Inferior parietal cortex (tissue), 1 donor: ENCODE measurements at regions not wholly inside any gene's neighbourhood (a gene's known extent, or its start where the extent isn't known, plus 50 kb on each side); places are given as distances from the start of the nearest gene placed in this dataset.

Source experiments
- DNase-seq: peaks from one replicate; pipeline ENCODE4 v3.0.0-alpha.2; 2016; ENCODE audit errors: extremely low spot score

DNA sequence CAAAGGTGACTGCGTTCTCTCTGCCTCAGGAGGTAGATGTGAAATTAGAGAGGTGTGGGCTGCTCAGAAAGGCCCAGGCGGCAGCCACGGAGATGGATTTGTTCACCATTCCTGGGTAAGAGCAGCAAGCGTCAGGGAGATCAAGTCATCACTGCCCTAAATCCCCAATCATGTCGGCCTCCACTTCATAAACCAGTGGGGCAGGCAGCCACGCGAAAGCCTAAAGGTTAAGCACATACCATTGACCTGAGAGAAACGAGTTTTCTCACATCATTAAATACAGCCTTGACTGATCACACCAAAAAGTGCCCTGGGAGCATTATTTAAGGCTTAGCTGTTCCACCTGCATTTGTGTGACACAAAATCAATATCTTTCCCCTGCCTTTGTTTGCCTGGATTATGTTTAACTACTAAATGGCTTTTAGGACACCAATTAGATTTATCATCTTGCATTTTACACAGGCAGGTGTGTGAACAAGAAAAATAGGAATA, 50.7 kb upstream of the FOXB1 start:
- DNase-seq = no peak

DNA sequence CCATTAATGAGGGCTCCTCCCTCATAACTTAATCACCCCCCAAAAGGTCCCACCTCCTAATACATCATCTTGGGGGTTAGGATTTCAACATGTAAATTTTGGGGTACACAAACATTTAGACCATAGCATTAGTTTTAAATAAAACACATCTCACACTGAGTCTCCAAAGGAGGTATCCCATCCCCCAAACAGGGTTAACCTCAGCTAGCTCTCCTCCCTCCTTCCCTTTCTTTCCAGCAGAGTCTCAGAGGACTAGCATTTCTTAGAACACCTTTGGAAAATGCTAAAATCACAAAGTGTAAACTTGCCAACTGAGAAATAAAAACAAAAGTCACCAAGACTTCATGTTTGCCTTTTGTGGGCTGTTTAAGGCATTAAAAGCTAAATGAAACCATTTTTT, 51.2 kb upstream of the FOXB1 start:
- no peak for DNase-seq

DNA sequence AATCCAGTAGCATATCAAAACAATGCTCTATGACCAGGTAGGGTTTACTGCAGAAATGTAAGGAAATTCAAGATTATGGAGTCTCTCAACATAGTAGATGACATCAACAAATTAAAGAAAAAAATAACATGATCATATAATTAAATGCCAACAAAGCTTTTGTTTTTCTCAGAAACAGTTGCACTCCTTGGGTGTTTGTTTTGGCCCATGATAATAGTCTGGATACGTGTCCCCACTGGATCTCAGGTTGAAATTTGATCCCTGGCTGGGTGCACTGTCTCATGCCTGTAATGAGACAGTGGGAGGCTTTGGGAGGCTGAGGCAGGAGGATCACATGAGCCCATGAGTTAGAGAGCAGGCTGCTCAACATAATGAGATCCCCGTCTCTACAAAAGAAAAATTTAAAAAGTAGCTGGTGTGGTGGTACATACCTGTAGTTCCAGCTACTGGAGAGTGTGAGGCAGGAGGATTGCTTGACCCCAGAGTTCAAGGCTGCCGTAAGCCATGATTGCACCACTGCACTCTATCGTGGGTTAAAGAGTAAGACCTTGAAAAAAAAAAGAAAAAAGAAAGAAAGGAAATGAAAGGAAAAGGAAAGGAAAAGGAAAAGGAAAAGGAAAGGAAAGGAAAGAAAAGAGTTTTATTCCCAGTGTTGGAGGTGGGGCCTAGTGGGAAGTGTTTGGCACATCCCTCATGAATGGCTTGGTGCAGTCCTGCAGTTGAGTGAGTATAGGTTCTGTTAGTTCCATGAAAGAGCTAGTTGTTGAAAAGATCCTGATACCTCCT, 53.3 kb upstream of the FOXB1 start:
- DNase-seq = no peak

DNA sequence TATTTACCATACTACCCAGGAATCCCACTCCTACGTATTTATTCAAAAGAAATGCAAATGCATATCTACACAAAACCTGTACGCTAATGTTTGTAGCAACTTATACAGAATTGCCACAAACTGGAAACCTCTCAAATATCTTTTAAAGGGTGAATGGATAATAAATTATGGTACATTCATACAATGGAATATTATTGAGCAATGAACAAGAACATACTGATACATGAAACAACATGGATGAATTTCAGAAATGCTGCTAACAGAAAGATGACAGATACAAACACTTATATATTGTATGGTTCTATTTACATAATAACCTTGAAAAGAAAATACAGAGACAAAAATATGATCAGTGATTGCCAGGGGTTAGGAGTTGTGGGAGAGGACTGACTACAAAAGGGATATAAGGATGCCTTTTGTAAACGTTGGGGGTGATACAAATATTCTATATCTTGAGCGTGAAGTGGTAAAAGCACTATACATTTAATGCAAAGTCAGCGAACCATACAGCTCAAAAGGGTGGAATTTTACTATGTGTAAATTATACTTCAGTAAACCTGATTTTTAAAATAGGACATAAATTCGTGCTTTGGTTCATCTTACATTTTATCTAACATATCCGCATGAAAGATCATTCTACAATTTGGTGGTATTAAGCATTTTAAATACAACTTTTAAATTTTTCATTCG, 55.0 kb upstream of the FOXB1 start:
- no peak for DNase-seq

DNA sequence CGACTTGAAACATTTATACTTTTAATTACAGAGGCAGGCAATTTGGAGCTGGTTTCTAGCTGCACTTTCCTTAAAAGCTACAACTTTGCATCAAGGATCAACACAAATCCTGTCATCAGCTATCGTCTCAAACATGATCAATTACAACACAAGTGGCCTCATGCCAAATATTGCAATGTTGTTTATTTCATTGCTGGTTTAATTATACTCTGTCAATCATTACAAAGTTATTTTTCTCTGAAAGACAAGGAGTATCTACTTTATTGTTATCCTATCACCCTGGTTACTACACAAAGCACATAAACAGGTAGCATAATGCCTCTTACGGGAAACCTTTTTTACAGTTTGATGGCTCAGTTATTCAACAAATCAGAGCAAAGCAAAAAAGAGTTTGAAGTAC, 58.0 kb upstream of the FOXB1 start:
- no peak for DNase-seq

DNA sequence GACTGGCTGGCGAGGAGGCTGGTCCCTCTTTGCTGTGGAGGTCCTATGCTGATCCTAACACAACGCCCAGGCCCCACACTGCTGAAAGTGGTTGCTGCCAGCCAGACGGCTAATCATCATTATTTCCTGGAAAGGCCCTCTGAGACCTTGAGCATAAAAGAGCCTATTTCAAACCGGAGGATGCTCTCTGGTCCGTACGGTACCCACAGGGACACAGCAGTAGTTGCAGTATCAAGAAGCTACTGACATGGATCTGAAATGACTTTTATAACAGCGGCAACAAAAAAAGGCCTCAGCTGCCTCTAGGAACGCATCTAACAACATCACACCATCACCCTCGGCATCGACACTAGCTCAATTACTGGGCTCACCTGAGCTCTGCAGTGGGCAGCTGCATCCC, 59.1 kb upstream of the FOXB1 start:
- no peak for DNase-seq

DNA sequence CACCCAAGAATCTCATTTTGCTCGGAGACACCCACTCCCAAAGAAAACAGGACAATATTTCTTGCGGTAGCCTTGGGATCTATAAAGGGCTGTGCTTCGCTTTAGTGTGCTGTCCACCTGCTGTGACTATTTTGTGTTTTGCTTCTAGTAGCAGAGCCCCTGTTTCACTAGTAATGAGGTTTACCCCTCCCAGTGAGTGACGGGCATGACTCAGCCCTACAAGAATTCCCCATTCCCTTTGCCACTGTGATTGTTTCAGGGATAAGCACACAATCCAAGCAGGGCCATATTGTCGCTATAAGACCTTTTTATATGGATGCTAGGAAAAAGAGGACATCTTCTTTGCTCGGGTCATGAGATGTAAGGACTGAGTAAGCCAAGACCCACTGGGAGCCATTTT, 62.5 kb upstream of the FOXB1 start:
- DNase-seq = no peak

DNA sequence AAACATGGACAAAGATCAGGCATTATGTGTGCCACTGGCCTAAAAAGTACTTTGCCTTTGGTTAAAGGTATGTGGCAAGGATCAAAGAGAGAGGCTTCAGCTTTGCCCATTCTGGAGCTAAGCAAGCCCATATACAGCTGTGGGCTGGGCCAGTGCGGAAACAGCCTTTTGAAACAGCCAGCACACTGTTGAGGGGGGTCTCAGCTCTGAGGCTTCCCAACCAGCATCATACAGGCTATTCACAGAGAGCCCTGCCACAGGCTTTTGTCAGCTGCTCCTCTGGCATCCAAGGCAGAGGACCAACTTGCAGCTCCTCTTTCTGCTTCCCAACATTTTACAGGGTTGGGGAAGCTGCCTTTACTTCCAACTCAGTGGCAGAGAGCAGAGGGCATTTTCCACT, 63.2 kb upstream of the FOXB1 start:
- no peak for DNase-seq

DNA sequence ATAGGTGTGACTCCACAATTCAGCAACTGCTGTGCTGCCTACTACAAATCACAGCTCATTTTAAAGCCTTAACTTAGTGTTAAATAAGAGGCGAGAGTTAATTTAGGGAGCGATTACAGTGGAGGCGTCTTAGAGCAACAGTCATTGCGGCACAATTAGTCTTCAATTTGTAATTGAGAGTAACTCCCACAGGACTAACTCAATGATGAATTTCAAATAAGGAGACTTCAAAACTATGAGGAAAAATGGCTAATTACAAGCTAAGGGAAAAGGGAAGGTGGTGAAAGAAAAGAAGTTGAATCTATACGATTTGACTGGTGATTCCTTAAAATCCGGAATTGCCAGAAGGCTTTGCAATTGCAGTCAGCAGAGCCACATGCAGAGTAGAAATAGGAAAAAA, 63.7 kb upstream of the FOXB1 start:
- DNase-seq = no peak

DNA sequence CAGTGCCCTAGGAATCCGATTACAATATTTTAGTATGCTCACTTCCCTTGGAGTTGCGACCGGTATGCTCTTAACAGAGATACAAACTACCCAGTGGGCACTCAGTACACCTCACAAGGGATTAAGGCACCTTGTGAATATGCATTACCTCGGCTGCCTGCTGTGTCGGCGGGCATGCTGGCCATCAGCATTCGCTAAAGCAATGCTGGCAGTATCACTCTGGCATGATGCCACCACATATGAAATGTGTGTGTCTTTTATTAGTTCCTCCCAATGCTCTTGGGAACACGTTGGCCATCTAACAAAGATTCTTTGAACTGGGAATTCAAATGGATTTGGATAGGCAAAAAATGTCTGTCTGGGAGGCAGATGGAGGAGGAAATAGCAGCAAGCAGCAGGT, 67.4 kb upstream of the FOXB1 start:
- no peak for DNase-seq

DNA sequence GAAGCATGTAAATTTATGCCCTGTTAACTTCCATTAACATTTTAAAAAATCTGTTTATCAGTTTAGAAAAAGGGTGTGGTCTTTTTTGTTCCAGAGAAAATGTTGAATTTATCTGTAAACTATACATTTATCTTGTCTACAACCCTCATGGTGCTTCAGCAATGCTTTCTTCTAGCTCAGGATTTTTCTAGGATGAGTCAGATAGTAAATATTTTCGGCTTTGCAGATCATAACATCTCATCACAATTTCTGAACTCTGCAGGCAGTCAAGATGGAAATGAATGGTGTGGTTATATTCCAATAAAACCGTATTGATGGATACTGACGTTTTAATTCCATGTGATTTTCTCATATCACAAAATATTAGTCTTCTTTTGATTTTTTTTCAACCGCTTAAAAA, 70.5 kb upstream of the FOXB1 start:
- no peak for DNase-seq

DNA sequence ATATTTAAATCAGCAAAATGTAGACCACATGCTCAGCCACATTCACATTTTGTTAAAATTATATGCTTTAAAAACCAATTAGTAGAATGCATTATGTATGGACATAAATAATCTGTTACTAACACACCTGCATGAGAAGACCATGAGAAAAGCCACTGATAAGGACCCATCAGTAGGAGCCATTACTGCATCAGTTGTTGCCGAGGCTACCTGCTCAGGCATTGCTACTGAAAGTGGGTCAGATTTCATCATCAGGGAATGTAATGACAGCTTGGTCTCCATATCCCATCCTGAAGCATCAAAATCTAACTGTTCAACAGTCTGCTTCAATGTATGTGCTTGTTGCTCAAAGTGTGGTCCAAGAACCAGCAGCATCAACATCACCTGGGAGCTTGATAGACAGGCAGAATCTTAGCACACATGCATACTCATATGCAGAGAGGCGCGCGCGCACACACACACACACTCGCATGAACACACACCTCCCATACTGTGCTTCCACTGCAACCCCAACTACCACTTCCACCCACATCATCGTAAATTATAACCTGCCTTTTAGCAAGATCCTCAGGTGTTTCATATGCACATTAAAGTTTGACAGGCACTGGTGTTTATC, 72.4 kb upstream of the FOXB1 start:
- DNase-seq = no peak

DNA sequence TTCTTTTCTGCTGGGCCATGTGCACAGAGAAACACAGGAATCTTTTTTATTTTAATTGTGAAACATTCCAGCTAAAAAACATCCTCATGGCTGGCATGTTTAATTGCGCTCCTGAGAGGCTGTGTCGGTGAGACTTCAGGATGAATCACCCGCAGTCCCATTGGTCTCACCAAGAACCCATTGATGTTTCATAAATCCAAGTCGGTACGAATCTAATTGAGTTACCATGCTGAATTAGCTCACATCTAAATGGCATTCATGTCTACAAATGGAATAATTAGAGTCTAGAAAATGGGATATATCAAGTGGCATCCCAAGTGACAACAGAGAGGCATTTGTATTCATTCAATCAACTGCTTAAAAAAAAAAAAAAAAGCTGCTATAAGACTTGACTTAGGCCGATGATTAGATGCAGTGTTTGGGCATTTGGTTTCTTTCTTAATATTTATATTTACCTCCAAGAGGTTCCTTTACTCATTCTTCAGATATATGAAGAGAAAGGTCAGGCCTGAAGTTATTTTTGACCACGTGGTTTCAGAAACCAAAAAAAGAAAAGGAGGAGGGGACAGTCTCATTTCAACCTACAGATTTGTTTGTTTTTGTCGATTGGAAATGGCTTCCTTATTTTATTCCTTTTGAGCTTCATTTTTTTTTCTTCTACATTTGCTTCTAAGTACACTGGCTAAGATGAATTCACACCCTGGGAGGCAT, 79.1 kb upstream of the FOXB1 start:
- no peak for DNase-seq

DNA sequence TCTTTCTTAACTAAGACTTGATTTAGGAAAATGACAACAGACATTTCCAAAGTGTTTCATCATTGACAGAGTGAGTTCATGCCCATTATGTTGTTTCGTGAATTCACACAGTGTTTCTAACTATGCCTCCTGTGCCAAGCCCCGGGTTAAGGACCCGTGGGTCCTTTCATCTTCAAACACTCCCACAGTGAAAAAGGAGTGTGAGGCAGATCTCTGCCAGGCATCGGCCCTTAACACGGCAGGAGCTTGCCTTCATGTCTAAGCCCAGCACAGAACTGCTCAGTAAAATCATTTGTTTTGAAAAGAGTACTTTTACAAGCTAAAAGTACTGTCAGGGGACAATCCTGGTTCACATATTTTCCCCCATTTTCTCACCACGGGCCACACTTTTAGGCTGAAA, 80.0 kb upstream of the FOXB1 start:
- DNase-seq = no peak

DNA sequence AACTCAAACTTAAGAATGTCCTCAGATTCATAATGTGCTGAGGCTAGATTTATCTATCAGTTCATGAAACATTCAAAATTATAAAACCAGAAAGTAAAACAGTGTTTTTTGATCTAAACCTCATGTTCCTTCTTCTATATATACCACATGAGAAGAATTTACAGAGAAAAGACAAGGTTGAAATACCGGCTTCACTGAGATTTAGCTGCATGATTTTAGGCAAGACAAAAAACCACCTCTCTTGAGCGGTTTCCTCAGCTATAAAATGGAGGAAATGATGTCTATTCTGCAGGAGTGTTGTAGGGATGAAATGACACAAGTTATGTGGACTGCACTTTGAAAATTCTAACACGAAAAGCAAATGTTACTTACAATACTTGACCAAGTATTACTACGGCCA, 80.6 kb upstream of the FOXB1 start:
- DNase-seq = no peak

DNA sequence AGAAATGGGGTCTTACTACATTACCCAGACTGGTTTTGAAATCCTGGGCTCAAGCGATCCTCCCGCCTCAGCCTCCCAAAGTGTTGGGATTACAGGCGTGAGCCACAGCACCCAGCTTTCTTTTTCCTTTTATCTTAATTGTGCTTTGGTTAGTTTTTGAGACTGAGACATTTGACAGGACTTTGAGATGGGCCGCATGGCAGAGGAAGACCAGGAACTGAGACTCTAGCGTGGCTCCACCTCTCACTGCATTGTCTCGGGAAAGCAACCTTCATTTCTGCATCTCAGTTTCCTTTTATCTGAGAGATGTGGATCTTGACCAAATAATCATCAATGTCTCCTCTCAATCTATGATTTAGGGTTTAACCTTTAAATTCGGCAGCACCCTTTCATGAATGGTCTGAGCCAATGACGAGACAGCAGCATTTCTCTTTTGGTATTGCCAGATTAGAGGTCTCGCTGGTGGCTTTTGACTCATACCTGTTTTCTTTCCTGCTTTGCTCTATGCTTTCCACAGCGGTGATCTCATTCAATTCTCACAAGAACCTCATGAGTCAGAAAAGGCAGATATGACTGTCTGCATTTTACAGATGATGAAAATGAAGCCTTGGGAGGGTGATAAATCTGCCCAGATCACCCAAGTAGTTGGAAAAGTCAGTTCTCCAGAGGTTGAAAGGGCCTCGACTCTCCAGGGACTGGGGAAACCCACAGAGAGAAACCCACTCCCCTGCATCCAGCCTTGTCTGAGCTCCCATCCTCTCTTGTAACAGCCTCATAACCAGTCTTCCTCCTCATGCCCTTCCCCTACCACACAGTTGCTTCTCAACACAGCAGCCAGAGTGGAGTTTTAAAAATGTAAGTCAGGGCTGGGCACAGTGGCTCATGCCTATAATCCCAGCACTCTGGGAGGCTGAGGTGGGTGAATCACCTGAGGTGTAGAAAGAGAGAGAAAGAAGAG, 84.8 kb upstream of the FOXB1 start:
- DNase-seq = no peak

DNA sequence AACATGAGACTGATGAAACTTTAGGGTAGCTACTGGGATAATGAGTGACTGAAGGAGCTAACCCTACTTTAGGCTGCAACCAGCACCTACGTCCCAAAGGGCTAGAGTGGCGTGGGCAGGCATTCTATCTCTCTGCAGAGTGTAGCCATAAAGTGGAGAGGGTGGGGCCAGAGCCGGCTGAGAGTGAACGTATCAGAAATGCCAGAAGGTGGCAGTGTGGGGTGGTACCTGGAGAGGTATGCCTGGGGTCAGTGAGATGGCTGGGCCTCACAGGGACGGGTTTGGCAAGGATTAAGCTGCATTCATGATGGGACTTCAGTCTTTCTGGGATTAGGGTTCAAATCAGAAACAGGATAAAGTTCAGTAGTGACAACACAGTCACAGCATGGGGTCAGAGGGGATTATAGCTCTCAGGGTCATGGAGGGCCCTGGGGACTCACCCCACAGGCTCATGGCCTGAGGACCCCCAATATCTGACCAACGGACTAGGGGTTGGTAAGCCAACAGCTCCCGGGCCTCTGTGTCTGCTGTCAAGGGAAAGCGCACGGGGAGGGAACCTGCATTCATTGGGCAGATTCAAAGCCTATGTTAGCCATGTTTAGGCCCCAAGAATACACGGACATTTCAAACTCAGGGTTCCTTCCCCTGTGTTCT, 86.5 kb upstream of the FOXB1 start:
- DNase-seq = peak; percentile 16

DNA sequence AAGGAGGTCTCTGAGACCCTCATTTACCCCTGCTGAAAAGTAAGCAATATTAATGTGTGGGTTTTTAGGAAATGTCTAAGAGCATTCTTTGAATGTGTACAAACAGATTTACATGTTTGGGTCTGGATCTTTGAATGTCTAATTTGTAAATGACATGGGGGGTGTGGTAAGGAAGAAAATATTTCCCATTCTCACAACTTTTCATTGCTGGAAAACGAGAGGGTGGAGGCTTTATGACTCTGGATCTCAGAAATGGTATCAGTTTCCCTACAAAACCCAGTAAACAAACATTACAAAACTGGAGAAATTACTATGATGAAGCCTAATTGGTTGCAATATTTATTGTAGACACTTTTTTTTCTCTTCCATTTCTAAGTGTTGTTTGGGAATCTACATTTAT, 98.1 kb upstream of the FOXB1 start:
- DNase-seq = no peak

DNA sequence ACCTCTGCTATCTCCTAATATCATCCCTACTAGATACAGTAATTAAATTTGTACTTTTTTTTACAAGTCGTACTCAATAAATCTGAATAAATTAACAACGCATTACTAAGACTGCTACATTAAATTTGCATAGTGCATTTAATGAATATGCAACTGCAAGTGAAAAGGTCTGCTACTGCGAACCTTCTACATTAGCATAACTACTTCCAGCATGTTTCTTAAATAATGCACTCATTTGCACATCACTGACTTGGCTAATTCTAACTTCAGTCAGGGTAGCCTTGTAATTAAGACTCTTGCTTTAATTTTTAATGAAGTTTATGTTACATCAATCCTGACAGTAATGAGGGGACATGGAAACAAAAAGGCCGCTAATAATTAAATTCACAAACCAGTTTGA, 98.9 kb upstream of the FOXB1 start:
- DNase-seq = no peak

DNA sequence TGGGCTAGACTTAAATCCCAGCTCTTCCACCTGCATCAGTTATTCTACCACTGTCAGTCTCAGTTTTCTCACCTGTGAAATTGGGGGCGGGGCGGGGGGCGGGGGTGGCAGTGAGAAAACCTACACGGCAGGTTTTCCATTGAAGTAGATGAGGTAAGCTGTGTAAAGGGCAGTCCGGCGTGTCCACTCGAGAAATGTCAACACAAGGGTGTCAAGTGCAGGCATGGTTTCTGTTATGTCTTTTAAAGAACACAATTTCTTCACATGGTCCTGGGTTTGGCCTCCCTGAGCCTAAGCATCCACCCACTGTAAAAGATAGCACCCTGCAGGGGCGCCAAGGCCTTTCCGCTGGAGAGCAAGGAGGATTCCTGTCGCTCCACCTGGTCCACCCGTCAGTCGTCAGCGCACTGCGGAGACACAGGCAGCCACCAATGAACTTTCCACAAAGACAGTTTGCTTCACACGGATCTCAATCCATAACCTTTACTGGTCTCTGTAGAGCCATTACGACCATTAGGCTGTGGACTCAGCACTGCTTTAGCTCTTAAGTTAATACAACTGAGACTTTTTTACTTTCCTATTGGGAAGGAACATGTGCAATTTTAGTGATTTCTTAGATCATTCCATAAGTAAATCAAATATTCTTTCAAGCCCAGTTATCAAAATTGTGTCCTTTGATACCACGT, 99.5 kb upstream of the FOXB1 start:
- no peak for DNase-seq
